Sigmoid colon (tissue), 6 donors: ENCODE measurements at regions not wholly inside any gene's neighbourhood (a gene's known extent, or its start where the extent isn't known, plus 50 kb on each side); places are given as distances from the start of the nearest gene placed in this dataset.

Experiments
- DNase-seq: peaks from one replicate; pipeline ENCODE4 v3.0.0-alpha.2; 2019
- H3K27ac ChIP-seq, 4 donors: fragments of 200-600 bp; sonication (generic); one replicate each; pipeline ENCODE4 v1.5.1; 2016 to 2019; ENCODE audit warnings: mild to moderate bottlenecking in 1 of 4
- H3K27me3 ChIP-seq, 3 donors: fragments of 200-600 bp; sonication (generic); one replicate each; pipeline ENCODE4 v1.5.1; 2019; ENCODE audit warnings: mild to moderate bottlenecking in 1 of 3
- H3K36me3 ChIP-seq, 4 donors: fragments of 200-600 bp; sonication (generic); one replicate each; pipeline ENCODE4 v1.5.1; 2016 to 2019
- H3K4me1 ChIP-seq, 4 donors: fragments of 200-600 bp; sonication (generic); one replicate each; pipeline ENCODE4 v1.5.1; 2017 to 2019
- H3K4me3 ChIP-seq, 4 donors: fragments of 200-600 bp; sonication (generic); one replicate each; pipeline ENCODE4 v1.5.1; 2017 to 2019; ENCODE audit warnings: mild to moderate bottlenecking in 2 of 4, moderate library complexity in 1 of 4
- H3K9me3 ChIP-seq, 4 donors: fragments of 200-600 bp in 3 of 4; sonication (generic) in 3 of 4; one replicate each; pipeline versions ENCODE4 v1.5.1 to v1.6.1; 2013 to 2019
- CTCF ChIP-seq, 4 experiments: fragments of 450-650 bp in 3 of 4; fragments of 200-600 bp in 1 of 4; IDR thresholded peaks; one replicate each; pipeline ENCODE4 v1.5.1; 2016 to 2019; ENCODE audit warnings: antibody characterized with exemption in 4 of 4, mild to moderate bottlenecking in 3 of 4, moderate library complexity in 2 of 4
- EP300 ChIP-seq, 4 donors: sonication (generic); formaldehyde crosslinking; IDR thresholded peaks; one replicate each; pipeline ENCODE4 v1.6.1; 2017; ENCODE audit warnings: antibody characterized with exemption in 4 of 4
- POLR2A ChIP-seq, 2 donors: fragments of 450-650 bp; IDR thresholded peaks; one replicate each; pipeline ENCODE4 v1.6.1; 2016; ENCODE audit warnings: antibody characterized with exemption in 2 of 2, mild to moderate bottlenecking in 2 of 2, moderate library complexity in 2 of 2
- POLR2AphosphoS5 ChIP-seq, 4 donors: sonication (generic); formaldehyde crosslinking; IDR thresholded peaks; one replicate each; pipeline ENCODE4 v1.6.1; 2017; ENCODE audit warnings: antibody characterized with exemption in 4 of 4
- WGBS, 2 donors: extraction: QIAGEN DNeasy Blood & Tissue Kit; methylation state at CpG; one replicate each; pipeline ENCODE4 v1.1.7; 2013; 5-methylcytosine and 5-hydroxymethylcytosine counted together
- intact Hi-C: fragments of 100-400 bp; cut with DNase I; formaldehyde crosslinking; loops from one replicate; pipeline ENCODE4 v1.15.1; 2023
- donor health status: healthy with polysubstance abuse.
- donor health status: healthy.

- H3K27me3 ChIP-seq, result no peaks in the 10 kb centered on the region
- TF ChIP-seq POLR2AphosphoS5 (IDR thresholded peaks at IDR 0.05), result no peak
- DNase-seq, result no peak
- intact Hi-C loops, result no loop called here
- no peak overlapping the region for H3K27ac ChIP-seq
- H3K4me3 ChIP-seq, result no peak overlapping the region
- H3K36me3 ChIP-seq, result no peaks in the 10 kb centered on the region
- H3K4me1 ChIP-seq, result no peaks in the 10 kb centered on the region
- H3K9me3 ChIP-seq, result no peaks in the 10 kb centered on the region
These were observed 710.6 kb upstream of the EPHA7 start for GRCh38 chr6:94129926-94130325.

GRCh38 chr6:94127716-94128115, 708.4 kb upstream of the EPHA7 start:
- Histone ChIP-seq H3K4me1 (no peaks in the 10 kb centered on the region), H3K27ac (no peak overlapping the region), H3K36me3 (no peaks in the 10 kb centered on the region), H3K27me3 (no peaks in the 10 kb centered on the region), H3K9me3 (no peaks in the 10 kb centered on the region), H3K4me3 (no peak overlapping the region)
- intact Hi-C loops, result no loop called here
- no peak for DNase-seq
- TF ChIP-seq POLR2AphosphoS5 (IDR thresholded peaks at IDR 0.05) (no peak), POLR2A (IDR thresholded peaks at IDR 0.05) (no peak), CTCF (IDR thresholded peaks at IDR 0.05) (no peak), EP300 (IDR thresholded peaks at IDR 0.05) (no peak)
- 65 to 86% methylated on average over 1 of the region's 1 CpG for WGBS, 2 donors

- no peak overlapping the region for H3K4me3 ChIP-seq
- no peaks in the 10 kb centered on the region for H3K9me3 ChIP-seq
- no peaks in the 10 kb centered on the region for H3K36me3 ChIP-seq
- WGBS, 2 donors, result 92 to 96% methylated on average over 1 of the region's 1 CpG
- no peaks in the 10 kb centered on the region for H3K27me3 ChIP-seq
- intact Hi-C loops, result no loop called here
- H3K27ac ChIP-seq, result no peak overlapping the region
- no peaks in the 10 kb centered on the region for H3K4me1 ChIP-seq
- DNase-seq, result no peak
- no peak for TF ChIP-seq POLR2AphosphoS5 (IDR thresholded peaks at IDR 0.05)
- TF ChIP-seq EP300 (IDR thresholded peaks at IDR 0.05), result no peak
- no peak for TF ChIP-seq CTCF (IDR thresholded peaks at IDR 0.05)
- no peak for TF ChIP-seq POLR2A (IDR thresholded peaks at IDR 0.05)
These were observed 705.0 kb upstream of the EPHA7 start for GRCh38 chr6:94124333-94124732.

- WGBS, 2 donors, result 88 to 94% methylated on average over 3 of the region's 3 CpGs
- Histone ChIP-seq H3K27me3 (no peaks in the 10 kb centered on the region), H3K9me3 (no peaks in the 10 kb centered on the region), H3K4me1 (no peaks in the 10 kb centered on the region), H3K36me3 (no peaks in the 10 kb centered on the region), H3K27ac (no peak overlapping the region), H3K4me3 (no peak overlapping the region)
- TF ChIP-seq POLR2AphosphoS5 (IDR thresholded peaks at IDR 0.05) (no peak), CTCF (IDR thresholded peaks at IDR 0.05) (no peak), POLR2A (IDR thresholded peaks at IDR 0.05) (no peak), EP300 (IDR thresholded peaks at IDR 0.05) (no peak)
- DNase-seq, result no peak
- intact Hi-C loops, result no loop called here
These were observed 701.7 kb upstream of the EPHA7 start for GRCh38 chr6:94121094-94121493.

GRCh38 chr6:94099072-94099471, 679.7 kb upstream of the EPHA7 start:
- no peaks in the 10 kb centered on the region for H3K4me1 ChIP-seq
- H3K9me3 ChIP-seq, result no peaks in the 10 kb centered on the region
- intact Hi-C loops, result no loop called here
- TF ChIP-seq CTCF (IDR thresholded peaks at IDR 0.05) (no peak), POLR2A (IDR thresholded peaks at IDR 0.05) (no peak), EP300 (IDR thresholded peaks at IDR 0.05) (no peak)
- no peaks in the 10 kb centered on the region for H3K27me3 ChIP-seq
- 91 to 96% methylated on average over 4 of the region's 4 CpGs for WGBS, 2 donors
- no peaks in the 10 kb centered on the region for H3K36me3 ChIP-seq
- H3K4me3 ChIP-seq, result no peak overlapping the region
- H3K27ac ChIP-seq, result no peak overlapping the region
- DNase-seq, result no peak
